SH-SY5Y (cell line): ENCODE measurements at regions not wholly inside any gene's neighbourhood (a gene's known extent, or its start where the extent isn't known, plus 50 kb on each side); places are given as distances from the start of the nearest gene placed in this dataset.

ENCODE experiments used
- GATA2 ChIP-seq: IDR thresholded peaks from 2 replicates; pipeline ENCODE4 v1.6.1; 2011; ENCODE audit warnings: mild to moderate bottlenecking, low read depth, low read length
- GATA3 ChIP-seq: IDR thresholded peaks from 2 replicates; pipeline ENCODE4 v1.6.1; 2011; ENCODE audit warnings: low read depth, mild to moderate bottlenecking, low read length, moderate library complexity

GRCh38 chr9:3650994-3651622 is 125.3 kb upstream of the RFX3 start:
- TF ChIP-seq GATA2, result no peak
- no peak for TF ChIP-seq GATA3

GRCh38 chr9:3648722-3649246 is 123.0 kb upstream of the RFX3 start:
- TF ChIP-seq GATA3 (no peak), GATA2 (no peak)

GRCh38 chr9:3648266-3648665 is 122.5 kb upstream of the RFX3 start:
- TF ChIP-seq GATA3 (no peak), GATA2 (no peak)

GRCh38 chr9:3647652-3648051 is 121.9 kb upstream of the RFX3 start:
- TF ChIP-seq GATA2 (no peak), GATA3 (no peak)

GRCh38 chr9:3646226-3646625 is 120.4 kb upstream of the RFX3 start:
- TF ChIP-seq GATA3 (no peak), GATA2 (no peak)

GRCh38 chr9:3629495-3629894 is 103.7 kb upstream of the RFX3 start:
- TF ChIP-seq GATA3 (no peak), GATA2 (no peak)

- TF ChIP-seq GATA3 (no peak), GATA2 (no peak)
Observed at GRCh38 chr9:3628239-3628638, 102.4 kb upstream of the RFX3 start.

- TF ChIP-seq GATA3 (no peak), GATA2 (no peak)
Observed at GRCh38 chr9:3608011-3608410, 82.2 kb upstream of the RFX3 start.

- no peak for TF ChIP-seq GATA3
- TF ChIP-seq GATA2, result no peak
Observed at GRCh38 chr9:3600672-3601071, 74.9 kb upstream of the RFX3 start.

GRCh38 chr9:3597792-3598191 is 72.0 kb upstream of the RFX3 start:
- TF ChIP-seq GATA2 (no peak), GATA3 (no peak)

GRCh38 chr9:3586066-3586465 is 60.3 kb upstream of the RFX3 start:
- TF ChIP-seq GATA2, result no peak
- no peak for TF ChIP-seq GATA3

GRCh38 chr9:3585606-3586005 is 59.8 kb upstream of the RFX3 start:
- TF ChIP-seq GATA2 (no peak), GATA3 (no peak)

GRCh38 chr9:3578786-3579185 is 53.0 kb upstream of the RFX3 start:
- TF ChIP-seq GATA2 (no peak), GATA3 (no peak)

- TF ChIP-seq GATA3, result no peak
- TF ChIP-seq GATA2, result no peak
Observed at GRCh38 chr9:3576328-3576727, 50.5 kb upstream of the RFX3 start.

- no peak for TF ChIP-seq GATA2
- no peak for TF ChIP-seq GATA3
Observed at GRCh38 chr9:3575821-3576220, 50.0 kb upstream of the RFX3 start.
